ENCODE measurements at regions not wholly inside any gene's neighbourhood (a gene's known extent, or its start where the extent isn't known, plus 50 kb on each side); places are given as distances from the start of the nearest gene placed in this dataset.

- no peak for TF ChIP-seq CTCF (IDR thresholded peaks at IDR 0.05)
- TF ChIP-seq POLR2A (IDR thresholded peaks at IDR 0.05), result no peak
Measured at GRCh38 chr5:158119961-158120723, 261.2 kb upstream of the CLINT1 start.
